ENCODE measurements at regions not wholly inside any gene's neighbourhood (a gene's known extent, or its start where the extent isn't known, plus 50 kb on each side); places are given as distances from the start of the nearest gene placed in this dataset.

- TF ChIP-seq, protein P1, sequence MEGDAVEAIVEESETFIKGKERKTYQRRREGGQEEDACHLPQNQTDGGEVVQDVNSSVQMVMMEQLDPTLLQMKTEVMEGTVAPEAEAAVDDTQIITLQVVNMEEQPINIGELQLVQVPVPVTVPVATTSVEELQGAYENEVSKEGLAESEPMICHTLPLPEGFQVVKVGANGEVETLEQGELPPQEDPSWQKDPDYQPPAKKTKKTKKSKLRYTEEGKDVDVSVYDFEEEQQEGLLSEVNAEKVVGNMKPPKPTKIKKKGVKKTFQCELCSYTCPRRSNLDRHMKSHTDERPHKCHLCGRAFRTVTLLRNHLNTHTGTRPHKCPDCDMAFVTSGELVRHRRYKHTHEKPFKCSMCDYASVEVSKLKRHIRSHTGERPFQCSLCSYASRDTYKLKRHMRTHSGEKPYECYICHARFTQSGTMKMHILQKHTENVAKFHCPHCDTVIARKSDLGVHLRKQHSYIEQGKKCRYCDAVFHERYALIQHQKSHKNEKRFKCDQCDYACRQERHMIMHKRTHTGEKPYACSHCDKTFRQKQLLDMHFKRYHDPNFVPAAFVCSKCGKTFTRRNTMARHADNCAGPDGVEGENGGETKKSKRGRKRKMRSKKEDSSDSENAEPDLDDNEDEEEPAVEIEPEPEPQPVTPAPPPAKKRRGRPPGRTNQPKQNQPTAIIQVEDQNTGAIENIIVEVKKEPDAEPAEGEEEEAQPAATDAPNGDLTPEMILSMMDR (IDR thresholded peaks at IDR 0.05; ENCODE audit: borderline replicate concordance, extremely low read depth, low read length, poor library complexity, severe bottlenecking) = no peak
- no peak for TF ChIP-seq EZH2 (IDR thresholded peaks at IDR 0.05; ENCODE audit: borderline replicate concordance, low read depth, low read length, severe bottlenecking)
Measured at GRCh38 chr13:50078895-50079654, 63.8 kb downstream of the KCNRG start.
